ENCODE measurements at regions not wholly inside any gene's neighbourhood (a gene's known extent, or its start where the extent isn't known, plus 50 kb on each side); places are given as distances from the start of the nearest gene placed in this dataset.
"Not testable (repeated sequence)": the region's sequence is repeated elsewhere in the genome, so short reads cannot be mapped to it uniquely, and the experiment has no call there.

GRCh38 chr4:186775902-186776301 lies 52.2 kb upstream of the FAT1 start:
- DNase-seq = no peak

DNA sequence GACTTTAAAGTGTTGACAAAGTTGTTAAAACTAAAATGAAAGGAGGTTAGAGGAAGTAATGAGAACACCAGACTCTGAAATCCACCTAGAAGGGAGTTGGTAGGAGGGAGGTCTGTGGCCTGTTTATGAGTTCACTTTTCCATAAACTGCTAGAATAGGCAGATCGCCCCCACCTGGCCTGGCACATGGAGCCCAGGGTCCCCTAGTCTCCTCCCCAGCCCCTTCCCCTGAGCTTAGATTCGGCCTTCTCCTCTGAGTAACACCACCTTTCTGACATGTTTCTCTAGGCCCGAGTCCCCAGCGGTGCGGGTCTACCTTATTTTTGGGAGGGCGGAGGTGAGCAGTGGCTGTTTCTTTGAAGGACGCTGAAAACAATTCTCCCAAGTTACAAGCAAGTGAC lies 54.5 kb upstream of the FAT1 start:
- DNase-seq = peak in 1 of 2 experiments; percentile 58

- no peak for DNase-seq
Observed at GRCh38 chr4:186780291-186781031, 56.8 kb upstream of the FAT1 start.

GRCh38 chr4:186781032-186781917 lies 57.6 kb upstream of the FAT1 start:
- DNase-seq = no peak

DNA sequence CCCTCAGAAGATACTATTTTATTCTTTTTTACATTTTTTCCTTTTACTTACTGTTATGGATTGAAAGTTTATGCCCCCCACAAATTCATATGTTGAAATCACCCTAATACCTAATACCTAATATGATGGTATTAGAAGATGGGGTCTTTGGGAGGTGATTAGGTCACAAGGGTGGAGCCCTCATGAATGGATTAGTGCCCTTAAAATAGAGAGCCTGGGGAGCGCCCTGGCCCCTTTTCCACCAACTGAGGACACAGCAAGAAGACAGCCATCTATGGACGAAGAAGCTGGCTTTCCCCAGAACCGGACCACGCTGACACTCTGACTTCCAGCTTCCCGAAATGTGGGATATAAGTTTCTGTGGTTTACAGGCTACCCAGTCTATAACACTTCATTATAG lies 58.6 kb upstream of the FAT1 start:
- no peak for DNase-seq

GRCh38 chr4:186787536-186787935 lies 63.9 kb upstream of the FAT1 start:
- DNase-seq = no peak

GRCh38 chr4:186789651-186790050 lies 66.0 kb upstream of the FAT1 start:
- DNase-seq = no peak

DNA sequence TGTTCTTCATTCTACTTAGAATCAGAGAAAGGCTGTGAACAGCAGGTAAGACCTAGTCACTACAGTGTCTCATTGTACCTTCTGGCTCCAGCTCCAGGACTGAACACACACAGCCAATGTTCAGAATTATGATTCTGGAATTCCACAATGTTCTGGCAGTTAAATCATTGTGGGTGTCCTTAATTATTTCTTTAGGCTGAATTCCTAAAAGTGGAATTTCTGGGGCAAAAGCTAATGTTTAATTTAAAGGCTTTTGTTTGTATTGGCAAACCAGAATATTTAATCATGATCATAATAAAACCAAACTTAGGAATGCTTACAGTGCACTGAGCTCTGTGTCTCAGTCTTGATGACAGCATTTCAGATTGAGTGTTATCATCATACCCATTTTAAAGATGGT lies 67.0 kb upstream of the FAT1 start:
- DNase-seq = no peak

GRCh38 chr4:186792728-186793366 lies 69.2 kb upstream of the FAT1 start:
- DNase-seq = no peak

DNA sequence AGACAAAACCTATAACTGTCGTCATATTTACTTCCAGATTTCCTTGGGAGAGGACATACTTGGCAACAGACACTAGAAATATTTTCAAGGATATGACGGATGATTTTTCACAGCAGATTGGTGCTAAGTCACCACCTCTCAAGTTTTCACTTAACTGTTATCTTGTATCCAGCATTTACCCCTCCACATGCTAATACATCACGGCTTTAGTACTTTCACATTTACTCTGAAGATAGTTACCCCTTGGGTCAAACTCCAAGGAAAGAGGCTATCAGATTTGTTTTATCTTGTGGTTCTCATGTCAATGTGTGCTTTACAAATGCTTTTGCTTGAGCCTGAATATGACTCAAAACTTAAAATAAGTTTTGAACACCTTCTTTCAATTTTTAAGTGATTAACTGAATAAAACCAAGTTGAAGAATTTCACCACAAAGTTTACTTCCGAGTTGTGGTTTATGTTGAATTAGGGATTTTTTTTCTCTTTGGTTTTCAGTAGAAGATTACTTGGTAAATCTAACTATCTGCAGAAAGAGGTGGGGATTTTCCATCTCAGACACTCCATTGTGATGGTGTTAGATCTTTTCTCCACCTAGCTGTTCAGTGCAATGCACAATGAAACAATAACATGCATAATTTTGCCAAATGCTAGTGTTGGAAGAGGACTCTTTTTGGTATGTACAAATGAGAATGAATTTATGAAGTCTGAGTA lies 75.4 kb upstream of the FAT1 start:
- no peak for DNase-seq

DNA sequence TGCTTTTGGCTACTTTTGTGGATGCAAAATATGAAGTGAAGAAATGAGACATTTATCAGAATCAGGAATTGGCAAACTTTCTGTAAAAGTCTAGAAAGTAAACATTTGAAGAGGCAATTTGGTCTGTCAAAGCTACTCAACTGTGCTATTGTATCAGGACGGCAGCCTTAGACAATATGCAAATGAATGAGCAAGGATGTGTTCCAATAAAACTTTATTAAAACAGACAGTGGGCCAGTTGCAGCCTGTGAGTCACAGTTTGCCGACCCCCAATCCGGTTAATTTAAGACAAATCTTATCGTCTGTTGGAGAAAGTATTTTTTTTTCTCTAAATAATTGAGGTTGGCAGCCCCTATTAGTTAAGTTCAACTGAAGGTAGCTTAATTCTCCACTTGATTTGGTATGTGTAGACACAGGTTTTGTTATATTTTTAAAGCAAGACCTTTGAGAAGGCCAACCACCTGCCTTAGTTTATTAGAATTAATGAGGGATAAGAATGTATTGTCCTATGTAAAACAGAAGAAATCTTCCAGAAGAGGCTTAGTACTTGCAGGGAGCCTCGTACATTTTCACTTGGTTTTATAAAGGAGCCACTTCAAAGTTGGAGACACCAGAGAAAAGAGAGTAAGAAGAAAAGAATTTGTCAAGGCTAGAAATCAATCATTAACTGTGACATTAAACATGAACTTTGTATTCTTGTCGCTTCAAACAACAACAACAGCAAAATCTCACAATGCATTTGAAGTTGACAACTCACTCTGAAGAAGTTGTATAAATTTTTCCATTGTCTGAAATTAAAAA lies 81.6 kb upstream of the FAT1 start:
- no peak for DNase-seq

DNA sequence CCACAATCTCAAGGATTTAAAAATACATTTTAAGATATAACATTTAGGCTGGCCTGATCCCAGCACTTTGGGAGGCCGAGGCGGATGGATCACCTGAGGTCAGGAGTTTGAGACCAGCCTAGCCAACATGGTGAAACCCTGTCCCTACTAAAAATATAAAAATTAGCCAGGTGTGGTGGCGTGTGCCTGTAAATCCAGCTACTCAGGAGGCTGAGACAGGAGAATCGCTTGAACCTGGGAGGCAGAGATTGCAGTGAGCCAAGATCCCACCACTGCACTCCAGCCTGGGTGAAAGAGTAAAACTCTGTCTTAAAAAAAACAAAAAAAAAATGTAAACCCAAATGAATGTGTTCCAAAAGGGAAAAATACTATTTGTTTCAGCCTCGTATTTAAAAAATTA lies 82.3 kb upstream of the FAT1 start:
- not testable (repeated sequence) for DNase-seq

GRCh38 chr4:186806679-186807421 lies 83.2 kb upstream of the FAT1 start:
- no peak for DNase-seq

DNA sequence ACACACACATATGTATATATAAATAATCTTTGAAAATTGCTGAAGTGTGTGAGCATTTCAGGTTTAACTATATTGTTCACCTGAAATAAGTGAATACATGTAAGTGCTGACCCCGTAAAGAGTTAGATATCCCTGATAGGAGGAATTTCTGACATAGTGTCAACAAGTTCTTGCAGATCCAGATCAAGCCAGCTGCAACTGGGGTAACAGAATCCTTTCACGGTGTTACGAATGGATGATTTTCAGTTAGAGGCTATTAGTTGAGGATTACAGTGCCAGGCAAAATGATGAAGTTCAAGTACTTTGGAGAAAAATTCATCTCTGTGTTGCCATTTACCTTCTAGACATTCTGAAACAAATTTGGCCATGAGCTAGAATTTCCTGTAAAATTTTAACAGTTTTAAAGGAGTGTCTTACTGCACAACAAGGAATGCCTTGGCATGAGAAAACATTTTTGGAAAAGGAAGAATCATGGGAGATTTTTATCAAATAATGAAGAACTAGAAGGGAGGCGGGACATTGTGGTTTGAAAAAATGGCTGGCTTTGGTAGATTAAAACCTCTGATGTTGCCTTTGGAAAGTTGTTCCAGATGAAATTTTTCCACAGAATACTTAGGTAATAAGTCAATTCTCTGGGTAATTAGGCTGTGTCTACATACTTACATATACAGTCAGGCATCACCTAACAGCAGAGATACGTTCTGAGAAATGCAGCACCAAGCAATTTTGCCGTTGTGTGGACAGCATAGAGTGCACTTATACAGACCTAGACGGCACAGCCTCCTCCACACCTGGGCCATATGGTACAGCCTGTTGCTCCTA lies 84.4 kb upstream of the FAT1 start:
- no peak for DNase-seq

DNA sequence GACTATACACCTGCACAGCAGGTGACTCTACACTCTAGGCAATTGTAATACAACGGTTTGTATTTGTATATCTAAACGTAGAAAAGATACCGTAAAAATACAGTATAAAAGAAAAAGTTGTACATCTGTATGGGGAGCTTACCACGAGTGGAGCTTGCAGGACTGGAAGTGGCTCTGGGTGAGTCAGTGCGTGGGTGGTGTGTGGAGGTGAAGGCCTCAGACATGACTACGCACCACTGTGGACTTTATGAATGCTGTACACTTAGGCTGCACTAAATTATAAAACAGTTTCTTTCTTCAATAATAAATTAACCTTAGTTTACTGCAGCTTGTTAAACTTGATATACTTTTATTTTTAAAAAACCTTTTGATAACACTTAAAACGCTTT lies 85.0 kb upstream of the FAT1 start:
- no peak for DNase-seq

DNA sequence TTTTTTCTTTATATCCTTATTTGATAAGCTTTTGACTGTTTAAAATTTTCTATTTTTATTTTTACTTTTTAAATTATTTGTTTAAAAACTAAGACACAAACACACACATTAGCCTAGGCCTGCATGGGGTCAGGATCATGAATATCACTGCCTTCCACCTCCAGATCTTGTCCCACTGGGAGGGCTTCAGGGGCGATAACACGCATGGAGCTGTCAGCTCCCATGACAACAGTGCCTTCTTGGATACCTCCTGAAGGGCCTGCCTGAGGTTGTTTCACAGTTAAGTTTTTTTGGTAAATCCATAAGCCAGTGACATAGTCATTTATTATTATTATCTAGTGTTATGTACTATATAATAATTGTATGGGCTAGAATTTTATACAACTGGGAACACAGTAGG lies 85.4 kb upstream of the FAT1 start:
- DNase-seq = no peak

DNA sequence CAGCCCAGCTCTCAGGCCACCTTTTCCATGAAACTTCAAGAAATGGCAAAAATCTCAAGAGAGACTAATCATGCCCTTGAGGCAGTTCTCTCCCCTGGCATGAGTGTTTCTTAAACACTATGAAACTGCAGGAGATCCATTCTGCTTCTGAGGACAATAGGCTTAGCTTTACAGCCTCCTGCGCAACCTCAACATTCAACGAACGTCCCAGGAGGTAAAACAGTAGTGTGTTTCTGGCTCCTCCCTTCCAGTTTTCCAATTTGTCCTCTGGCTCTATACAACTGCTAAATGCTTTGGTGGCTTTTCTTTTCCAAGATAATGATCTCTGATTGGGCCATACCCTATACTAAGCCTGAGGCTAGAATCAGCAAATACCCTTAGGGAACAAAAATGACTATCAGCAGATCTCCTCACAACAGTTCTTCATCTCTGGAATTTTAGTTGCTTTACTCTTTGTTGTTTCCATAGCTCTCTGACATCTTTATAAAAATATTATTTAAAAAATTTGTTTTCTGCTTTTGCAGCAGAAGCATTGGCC lies 87.0 kb upstream of the FAT1 start:
- DNase-seq = no peak

- DNase-seq = no peak
Observed at GRCh38 chr4:186812592-186812991, 88.9 kb upstream of the FAT1 start.

DNA sequence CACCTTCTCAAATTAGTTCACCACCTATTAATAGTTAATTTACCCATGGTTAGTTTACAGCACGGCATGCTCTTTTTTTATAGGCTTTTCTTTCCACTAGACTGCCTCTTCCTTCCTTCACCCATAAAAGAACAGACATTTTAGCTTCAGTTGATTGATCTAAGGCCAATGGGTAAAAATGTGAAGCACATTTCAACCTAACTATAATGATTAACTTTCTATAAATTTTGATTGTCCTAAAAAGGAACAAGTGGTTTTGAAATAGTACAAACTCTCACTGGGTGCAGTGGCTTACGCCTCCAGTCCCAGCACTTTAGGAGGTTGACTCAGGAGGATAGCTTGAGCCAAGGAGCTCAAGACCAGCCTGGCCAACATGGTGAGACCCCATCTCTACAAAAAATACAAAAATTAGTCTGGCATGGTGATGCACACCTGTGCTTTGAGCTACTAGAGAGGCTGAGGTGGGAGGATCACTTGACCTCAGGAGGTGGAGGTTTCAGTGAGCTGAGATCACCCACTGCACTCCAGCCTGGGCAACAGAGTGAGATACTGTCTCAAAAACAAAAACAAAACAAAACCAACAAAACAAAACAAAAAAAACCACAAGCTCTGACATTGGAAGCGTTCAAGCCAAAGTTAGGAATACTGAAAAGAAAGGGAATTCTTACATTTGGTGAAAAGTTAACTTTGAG lies 89.9 kb upstream of the FAT1 start:
- DNase-seq = no peak
